H9 (cell line): ENCODE measurements at regions not wholly inside any gene's neighbourhood (a gene's known extent, or its start where the extent isn't known, plus 50 kb on each side); places are given as distances from the start of the nearest gene placed in this dataset.

Source experiments
- DNase-seq: peaks from one replicate; pipeline ENCODE4 v3.0.0-alpha.2; 2017
- H2AFZ ChIP-seq: one replicate; pipeline ENCODE4 v1.6.1; 2013; ENCODE audit warnings: mild to moderate bottlenecking, low read length, control low read depth, moderate library complexity
- H2AK5ac ChIP-seq: 2 replicates; pipeline ENCODE4 v1.6.1; 2013; ENCODE audit warnings: low read length, control low read depth, mixed read lengths; ENCODE audit not compliant: insufficient read length
- H2BK120ac ChIP-seq: one replicate; pipeline ENCODE4 v1.6.1; 2013; ENCODE audit warnings: low read depth, mild to moderate bottlenecking, low read length, control low read depth, inconsistent platforms; ENCODE audit not compliant: poor library complexity, severe bottlenecking
- H2BK12ac ChIP-seq: 2 replicates; pipeline ENCODE4 v1.6.1; 2013; ENCODE audit warnings: low read length, control low read depth, mixed read lengths, low read depth; ENCODE audit not compliant: insufficient read length
- H2BK15ac ChIP-seq: 2 replicates; pipeline ENCODE4 v1.6.1; 2013; ENCODE audit warnings: low read depth, low read length, control low read depth
- H2BK20ac ChIP-seq: one replicate; pipeline ENCODE4 v1.6.1; 2013; ENCODE audit warnings: low read depth, mild to moderate bottlenecking, low read length, control low read depth, inconsistent platforms; ENCODE audit not compliant: poor library complexity, severe bottlenecking
- H2BK5ac ChIP-seq: 2 replicates; pipeline ENCODE4 v1.6.1; 2013; ENCODE audit warnings: low read length, control low read depth, mixed read lengths; ENCODE audit not compliant: insufficient read length
- H3K14ac ChIP-seq: 2 replicates; pipeline ENCODE4 v1.6.1; 2013; ENCODE audit warnings: low read length, control low read depth; ENCODE audit not compliant: insufficient read depth
- H3K18ac ChIP-seq: 2 replicates; pipeline ENCODE4 v1.6.1; 2013; ENCODE audit warnings: low read depth, mild to moderate bottlenecking, mixed read lengths, low read length, control low read depth; ENCODE audit not compliant: insufficient read length
- H3K23ac ChIP-seq: 2 replicates; pipeline ENCODE4 v1.6.1; 2013; ENCODE audit warnings: low read length, control low read depth, mixed read lengths, low read depth; ENCODE audit not compliant: insufficient read length
- H3K23me2 ChIP-seq: 2 replicates; pipeline ENCODE4 v1.6.1; 2013; ENCODE audit warnings: low read depth, mild to moderate bottlenecking, mixed read lengths, low read length, control low read depth; ENCODE audit not compliant: insufficient read length, poor library complexity, severe bottlenecking
- H3K27ac ChIP-seq: 2 replicates; pipeline ENCODE4 v1.5.1; 2013; ENCODE audit warnings: low read length, control low read depth, mixed read lengths, low read depth; ENCODE audit not compliant: insufficient read length
- H3K27me3 ChIP-seq: 2 replicates; pipeline ENCODE4 v1.6.1; 2013; ENCODE audit warnings: low read length, control low read depth, inconsistent platforms; ENCODE audit not compliant: insufficient read depth
- H3K4ac ChIP-seq: 2 replicates; pipeline ENCODE4 v1.6.1; 2013; ENCODE audit warnings: low read depth, mild to moderate bottlenecking, control low read depth, inconsistent platforms, low read length, moderate library complexity
- H3K4me1 ChIP-seq: 2 replicates; pipeline ENCODE4 v1.6.1; 2013; ENCODE audit warnings: low read length, control low read depth, inconsistent platforms; ENCODE audit not compliant: insufficient read depth
- H3K4me2 ChIP-seq: 2 replicates; pipeline ENCODE4 v1.6.1; 2013; ENCODE audit warnings: low read length, control low read depth, mixed read lengths; ENCODE audit not compliant: insufficient read length, insufficient read depth
- H3K56ac ChIP-seq: 2 replicates; pipeline ENCODE4 v1.6.1; 2013; ENCODE audit warnings: low read depth, mild to moderate bottlenecking, mixed read lengths, low read length, control low read depth; ENCODE audit not compliant: insufficient read length
- H3K79me1 ChIP-seq: 2 replicates; pipeline ENCODE4 v1.6.1; 2013; ENCODE audit warnings: low read depth, mild to moderate bottlenecking, moderate library complexity, low read length, control low read depth, inconsistent platforms; ENCODE audit not compliant: insufficient read depth, poor library complexity, severe bottlenecking
- H3K79me2 ChIP-seq: 2 replicates; pipeline ENCODE4 v1.6.1; 2013; ENCODE audit warnings: low read length, control low read depth, inconsistent platforms; ENCODE audit not compliant: insufficient read depth
- H3K9ac ChIP-seq: 2 replicates; pipeline ENCODE4 v1.6.1; 2013; ENCODE audit warnings: low read length, control low read depth, mixed read lengths; ENCODE audit not compliant: insufficient read length; ENCODE audit errors: extremely low read depth
- H3K9me3 ChIP-seq: one replicate; pipeline ENCODE4 v1.6.1; 2013; ENCODE audit warnings: low read depth, low read length, inconsistent platforms; ENCODE audit not compliant: control insufficient read depth
- H3T11ph ChIP-seq: one replicate; pipeline ENCODE4 v1.6.1; 2013; ENCODE audit warnings: mild to moderate bottlenecking, low read length, control low read depth, inconsistent platforms
- H4K20me1 ChIP-seq: one replicate; pipeline ENCODE4 v1.6.1; 2013; ENCODE audit not compliant: control insufficient read depth, insufficient read length, insufficient read depth
- H4K5ac ChIP-seq: 2 replicates; pipeline ENCODE4 v1.6.1; 2013; ENCODE audit warnings: low read depth, mild to moderate bottlenecking, mixed read lengths, low read length, control low read depth; ENCODE audit not compliant: insufficient read length
- H4K8ac ChIP-seq: replicated peaks from 2 replicates; pipeline ENCODE4 v1.6.1; 2013; ENCODE audit warnings: low read length, control low read depth, mixed read lengths, low read depth; ENCODE audit not compliant: insufficient read length
- H4K91ac ChIP-seq: 2 replicates; pipeline ENCODE4 v1.6.1; 2013; ENCODE audit warnings: low read depth, mild to moderate bottlenecking, moderate library complexity, mixed read lengths, low read length, control low read depth; ENCODE audit not compliant: insufficient read length
- H3K27ac Mint-ChIP-seq, 3 experiments: 2 replicates in 2 of 3; 3 replicates in 1 of 3; pipeline ENCODE4 v1.8.0; 2020 to 2021; ENCODE audit warnings: mixed read lengths in 3 of 3, mild to moderate bottlenecking in 1 of 3, moderate library complexity in 1 of 3
- H3K27me3 Mint-ChIP-seq: 2 replicates; pipeline ENCODE4 v1.8.0; 2021; ENCODE audit warnings: low read depth, mild to moderate bottlenecking, moderate library complexity, mixed read lengths
- H3K36me3 Mint-ChIP-seq, 3 experiments: 2 replicates in 2 of 3; 3 replicates in 1 of 3; pipeline ENCODE4 v1.8.0; 2020 to 2021; ENCODE audit warnings: low read depth in 3 of 3, mixed read lengths in 3 of 3; ENCODE audit not compliant: insufficient read depth in 1 of 3
- H3K4me1 Mint-ChIP-seq, 2 experiments: 2 replicates each; pipeline ENCODE4 v1.8.0; 2020; ENCODE audit warnings: mixed read lengths in 2 of 2
- H3K4me3 Mint-ChIP-seq, 2 experiments: 2 replicates in 1 of 2; 3 replicates in 1 of 2; pipeline ENCODE4 v1.8.0; 2020 to 2021; ENCODE audit warnings: mild to moderate bottlenecking in 2 of 2, mixed read lengths in 2 of 2, moderate library complexity in 1 of 2
- H3K9me3 Mint-ChIP-seq, 2 experiments: 2 replicates in 1 of 2; 3 replicates in 1 of 2; pipeline ENCODE4 v1.8.0; 2020; ENCODE audit warnings: mild to moderate bottlenecking in 2 of 2, mixed read lengths in 2 of 2, moderate library complexity in 1 of 2
- WGBS: extraction: QIAGEN DNeasy Blood & Tissue Kit; methylation state at CpG from one replicate; pipeline ENCODE4 v1.1.7; 2013; ENCODE audit warnings: missing lambda C conversion rate, low lambda C conversion rate, mixed read lengths; ENCODE audit not compliant: insufficient read length; ENCODE audit errors: extremely low coverage; 5-methylcytosine and 5-hydroxymethylcytosine counted together
- TF ChIP-seq, protein P1 (sequence below): fragments of 200-600 bp; sonication (generic); conservative IDR thresholded peaks from 3 replicates; pipeline ENCODE4 v1.8.0; 2021; ENCODE audit warnings: antibody characterized with exemption, mild to moderate bottlenecking

DNA sequence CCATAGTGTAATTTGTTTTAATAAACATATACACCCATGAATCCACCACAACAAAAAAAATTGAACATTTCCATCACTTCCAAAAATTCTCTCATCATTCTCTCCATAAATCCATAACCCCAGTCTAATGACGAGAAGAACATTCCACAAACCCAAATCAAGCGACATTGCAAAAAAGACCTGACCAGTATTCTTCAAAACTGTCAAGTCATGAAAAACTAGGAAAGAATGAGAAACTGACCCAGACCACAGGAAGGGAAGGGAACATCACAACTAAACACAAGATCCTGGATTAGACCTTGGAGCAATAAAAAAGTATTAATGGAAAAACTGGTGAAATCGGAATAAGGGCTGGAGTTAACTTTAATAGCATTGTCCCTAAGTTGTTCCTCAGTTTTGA lies 141.3 kb upstream of the SLC35G4 start:
- no peak overlapping the region for H3K14ac ChIP-seq
- no peaks in the 10 kb centered on the region for H3K79me2 ChIP-seq
- no peak overlapping the region for H3K23ac ChIP-seq
- no peak overlapping the region for H2BK120ac ChIP-seq
- no peak overlapping the region for H2BK15ac ChIP-seq
- no peak overlapping the region for H4K8ac ChIP-seq
- Mint-ChIP-seq H3K4me3 (no peak overlapping the region), H3K36me3 (no peaks in the 10 kb centered on the region), H3K27me3 (no peaks in the 10 kb centered on the region), H3K4me1 (no peaks in the 10 kb centered on the region), H3K27ac (no peak overlapping the region), H3K9me3 (no peaks in the 10 kb centered on the region; a peak in 2 of 5 replicates)
- H3K4me2 ChIP-seq = no peak overlapping the region
- H3K4me1 ChIP-seq = no peaks in the 10 kb centered on the region; the same call in 1 of the 2 replicates
- no peaks in the 10 kb centered on the region for H3K9me3 ChIP-seq
- TF ChIP-seq, protein P1, sequence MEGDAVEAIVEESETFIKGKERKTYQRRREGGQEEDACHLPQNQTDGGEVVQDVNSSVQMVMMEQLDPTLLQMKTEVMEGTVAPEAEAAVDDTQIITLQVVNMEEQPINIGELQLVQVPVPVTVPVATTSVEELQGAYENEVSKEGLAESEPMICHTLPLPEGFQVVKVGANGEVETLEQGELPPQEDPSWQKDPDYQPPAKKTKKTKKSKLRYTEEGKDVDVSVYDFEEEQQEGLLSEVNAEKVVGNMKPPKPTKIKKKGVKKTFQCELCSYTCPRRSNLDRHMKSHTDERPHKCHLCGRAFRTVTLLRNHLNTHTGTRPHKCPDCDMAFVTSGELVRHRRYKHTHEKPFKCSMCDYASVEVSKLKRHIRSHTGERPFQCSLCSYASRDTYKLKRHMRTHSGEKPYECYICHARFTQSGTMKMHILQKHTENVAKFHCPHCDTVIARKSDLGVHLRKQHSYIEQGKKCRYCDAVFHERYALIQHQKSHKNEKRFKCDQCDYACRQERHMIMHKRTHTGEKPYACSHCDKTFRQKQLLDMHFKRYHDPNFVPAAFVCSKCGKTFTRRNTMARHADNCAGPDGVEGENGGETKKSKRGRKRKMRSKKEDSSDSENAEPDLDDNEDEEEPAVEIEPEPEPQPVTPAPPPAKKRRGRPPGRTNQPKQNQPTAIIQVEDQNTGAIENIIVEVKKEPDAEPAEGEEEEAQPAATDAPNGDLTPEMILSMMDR = no peak
- H4K5ac ChIP-seq = no peak overlapping the region
- no peak overlapping the region for H2BK12ac ChIP-seq
- no peak overlapping the region for H3K56ac ChIP-seq
- no peak for DNase-seq
- no peak overlapping the region for H3T11ph ChIP-seq
- no peaks in the 10 kb centered on the region for H3K27me3 ChIP-seq
- 100% methylated on average over 2 of the region's 3 CpGs for WGBS
- H3K23me2 ChIP-seq = no peaks in the 10 kb centered on the region
- H2AFZ ChIP-seq = no peak overlapping the region
- no peak overlapping the region for H3K27ac ChIP-seq
- no peak overlapping the region for H3K18ac ChIP-seq
- no peak overlapping the region for H2AK5ac ChIP-seq
- H3K9ac ChIP-seq = no peak overlapping the region
- H4K20me1 ChIP-seq = no peaks in the 10 kb centered on the region
- H3K79me1 ChIP-seq = no peaks in the 10 kb centered on the region
- H4K91ac ChIP-seq = no peak overlapping the region
- H2BK20ac ChIP-seq = no peak overlapping the region
- no peak overlapping the region for H3K4ac ChIP-seq
- H2BK5ac ChIP-seq = no peak overlapping the region
